GM12864 (cell line): ENCODE measurements at regions not wholly inside any gene's neighbourhood (a gene's known extent, or its start where the extent isn't known, plus 50 kb on each side); places are given as distances from the start of the nearest gene placed in this dataset.

Experiments used
- DNase-seq: peaks from one replicate; pipeline ENCODE4 v3.0.0-alpha.2; 2011; ENCODE audit warnings: low read depth
- H3K4me3 ChIP-seq: 2 replicates; pipeline ENCODE4 v1.5.1; 2011; ENCODE audit warnings: mild to moderate bottlenecking, low read depth, low read length, control low read depth
- TF ChIP-seq, protein P1 (sequence below): IDR thresholded peaks from 2 replicates; pipeline ENCODE4 v1.5.1; 2011; ENCODE audit warnings: low read depth, mild to moderate bottlenecking, moderate library complexity, low read length, control low read depth, inconsistent platforms; ENCODE audit errors: missing control alignments

GRCh38 chr4:33302321-33302720 is 2582.2 kb downstream of the PCDH7 start:
- TF ChIP-seq, protein P1, sequence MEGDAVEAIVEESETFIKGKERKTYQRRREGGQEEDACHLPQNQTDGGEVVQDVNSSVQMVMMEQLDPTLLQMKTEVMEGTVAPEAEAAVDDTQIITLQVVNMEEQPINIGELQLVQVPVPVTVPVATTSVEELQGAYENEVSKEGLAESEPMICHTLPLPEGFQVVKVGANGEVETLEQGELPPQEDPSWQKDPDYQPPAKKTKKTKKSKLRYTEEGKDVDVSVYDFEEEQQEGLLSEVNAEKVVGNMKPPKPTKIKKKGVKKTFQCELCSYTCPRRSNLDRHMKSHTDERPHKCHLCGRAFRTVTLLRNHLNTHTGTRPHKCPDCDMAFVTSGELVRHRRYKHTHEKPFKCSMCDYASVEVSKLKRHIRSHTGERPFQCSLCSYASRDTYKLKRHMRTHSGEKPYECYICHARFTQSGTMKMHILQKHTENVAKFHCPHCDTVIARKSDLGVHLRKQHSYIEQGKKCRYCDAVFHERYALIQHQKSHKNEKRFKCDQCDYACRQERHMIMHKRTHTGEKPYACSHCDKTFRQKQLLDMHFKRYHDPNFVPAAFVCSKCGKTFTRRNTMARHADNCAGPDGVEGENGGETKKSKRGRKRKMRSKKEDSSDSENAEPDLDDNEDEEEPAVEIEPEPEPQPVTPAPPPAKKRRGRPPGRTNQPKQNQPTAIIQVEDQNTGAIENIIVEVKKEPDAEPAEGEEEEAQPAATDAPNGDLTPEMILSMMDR: no peak
- H3K4me3 ChIP-seq: no peak overlapping the region
- no peak for DNase-seq

DNA sequence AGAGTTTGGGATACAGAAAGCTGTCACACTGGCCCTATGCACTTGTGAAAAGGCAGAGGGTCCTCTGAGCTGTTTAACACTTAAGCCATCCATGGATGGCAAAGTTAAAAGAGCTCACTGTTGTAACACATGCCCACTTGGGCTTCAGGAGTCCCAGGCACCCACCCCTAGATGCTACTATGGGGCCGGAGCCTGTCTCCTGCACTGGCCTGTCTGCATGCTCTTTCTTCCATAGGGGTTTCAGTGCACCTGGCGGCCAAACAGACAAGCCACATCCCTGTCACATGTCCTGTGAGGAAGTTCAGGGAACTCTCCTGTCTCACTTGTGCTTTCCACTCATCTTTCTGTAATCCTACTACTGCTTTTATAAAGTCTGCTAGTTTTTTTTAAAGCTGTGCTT is 2586.0 kb downstream of the PCDH7 start:
- no peak for DNase-seq
- H3K4me3 ChIP-seq: no peak overlapping the region
- TF ChIP-seq, protein P1: no peak

- no peak overlapping the region for H3K4me3 ChIP-seq
- DNase-seq: no peak
- TF ChIP-seq, protein P1: no peak
Observed at GRCh38 chr4:33316033-33316432, 2595.9 kb downstream of the PCDH7 start.

GRCh38 chr4:33316578-33316977 is 2596.4 kb downstream of the PCDH7 start:
- TF ChIP-seq, protein P1: no peak
- H3K4me3 ChIP-seq: no peak overlapping the region
- no peak for DNase-seq

- DNase-seq: no peak
- no peak overlapping the region for H3K4me3 ChIP-seq
- TF ChIP-seq, protein P1: no peak
Observed at GRCh38 chr4:33323393-33323792, 2603.2 kb downstream of the PCDH7 start.

- H3K4me3 ChIP-seq: no peak overlapping the region
- DNase-seq: no peak
- TF ChIP-seq, protein P1: no peak
Observed at GRCh38 chr4:33334416-33334815, 2614.2 kb downstream of the PCDH7 start.

DNA sequence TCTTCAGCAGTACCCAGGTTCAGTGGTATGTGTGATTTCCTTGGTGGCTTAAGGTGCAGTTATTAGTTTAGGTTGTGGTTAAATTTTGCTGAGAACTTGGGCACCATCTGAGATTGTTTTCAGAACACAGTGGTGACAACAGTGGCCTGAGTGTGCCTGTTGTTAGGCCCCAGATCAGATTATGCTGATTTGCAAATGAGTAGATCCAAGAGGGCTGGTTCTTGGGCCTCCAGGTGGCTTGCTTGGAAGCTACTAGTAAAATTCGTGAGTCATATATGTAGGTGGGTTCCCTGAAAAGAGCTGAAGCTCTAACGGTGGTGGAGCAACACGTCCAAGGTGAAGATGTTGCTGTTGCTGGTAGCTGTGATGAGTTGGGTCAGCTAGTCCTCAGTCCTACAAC is 2619.6 kb downstream of the PCDH7 start:
- no peak for DNase-seq
- TF ChIP-seq, protein P1: no peak
- no peak overlapping the region for H3K4me3 ChIP-seq
